Effector CD4-positive, alpha-beta T cell (primary cell): ENCODE measurements at regions not wholly inside any gene's neighbourhood (a gene's known extent, or its start where the extent isn't known, plus 50 kb on each side); places are given as distances from the start of the nearest gene placed in this dataset.
"Not testable (repeated sequence)": the region's sequence is repeated elsewhere in the genome, so short reads cannot be mapped to it uniquely, and the experiment has no call there.

ENCODE experiments used
- DNase-seq: peaks from one replicate; pipeline ENCODE4 v3.0.0-alpha.2; 2020

GRCh38 chr20:51305316-51306052 is 237.0 kb downstream of the NFATC2 start:
- no peak for DNase-seq

DNA sequence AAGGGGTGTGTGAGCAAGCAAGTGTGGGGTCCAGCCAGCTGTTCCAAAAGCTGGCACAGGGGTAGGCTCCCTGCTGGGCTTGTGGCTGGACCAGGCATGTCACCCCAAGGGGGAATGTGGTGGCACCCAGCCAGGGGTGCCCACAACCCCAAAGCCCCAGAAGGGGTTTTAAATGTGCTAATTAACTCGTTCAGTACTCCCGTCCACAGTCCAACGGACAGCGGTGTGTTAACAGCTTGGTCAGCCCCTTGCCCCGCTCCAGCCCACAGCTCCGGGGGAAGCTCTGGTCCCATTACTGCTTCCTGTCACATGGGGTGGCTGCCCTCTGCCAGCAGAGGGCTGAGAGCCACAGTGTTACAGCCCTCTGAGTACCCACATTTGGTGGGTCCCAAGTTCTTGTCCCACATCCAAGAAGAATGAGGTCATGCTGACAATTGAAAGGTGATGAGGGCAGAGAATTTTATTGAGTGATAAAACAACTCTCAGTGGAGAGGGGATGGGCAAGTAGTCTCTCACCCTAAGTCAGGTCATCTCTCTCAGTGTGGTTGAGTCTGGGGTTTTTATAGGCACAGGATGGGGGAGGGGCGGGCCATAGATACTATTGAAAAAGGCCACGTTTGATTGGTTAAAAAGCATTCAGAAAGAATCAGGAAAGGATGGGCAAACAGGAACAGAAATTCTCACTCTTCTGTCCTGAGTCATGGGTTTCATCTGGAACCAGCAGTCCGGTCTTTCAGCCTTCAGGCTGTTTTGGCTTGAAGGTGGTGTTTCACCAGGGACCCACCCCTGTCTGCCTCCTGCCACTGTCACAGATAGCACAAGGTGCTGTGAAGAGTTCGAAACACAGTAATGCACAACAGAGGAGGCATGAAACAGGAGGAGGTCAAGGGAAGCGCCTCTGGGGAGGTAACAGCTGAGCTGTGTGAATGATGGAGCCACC is 238.5 kb downstream of the NFATC2 start:
- DNase-seq, result no peak

- no peak for DNase-seq
Measured at GRCh38 chr20:51301026-51301425, 241.5 kb downstream of the NFATC2 start.

DNA sequence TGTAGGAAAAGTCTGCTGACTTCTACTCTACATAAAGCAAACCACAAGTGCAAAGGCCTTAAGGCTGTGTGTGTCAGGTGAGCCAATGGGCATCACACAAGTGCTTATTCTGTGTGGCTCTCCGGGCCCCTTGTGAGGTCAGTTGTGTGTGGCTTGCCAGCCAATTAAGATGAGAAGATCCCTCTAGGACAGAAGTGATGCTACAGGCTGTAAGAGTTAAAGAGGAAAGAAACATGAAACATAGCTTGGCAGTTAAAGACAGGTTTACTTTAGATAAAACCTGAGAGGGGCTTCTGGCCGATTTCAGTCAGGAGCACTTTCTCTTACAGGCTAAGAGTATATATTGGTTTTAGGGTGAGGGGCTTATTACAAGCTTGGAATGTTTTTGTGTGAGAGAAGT is 242.4 kb downstream of the NFATC2 start:
- DNase-seq, result no peak

DNA sequence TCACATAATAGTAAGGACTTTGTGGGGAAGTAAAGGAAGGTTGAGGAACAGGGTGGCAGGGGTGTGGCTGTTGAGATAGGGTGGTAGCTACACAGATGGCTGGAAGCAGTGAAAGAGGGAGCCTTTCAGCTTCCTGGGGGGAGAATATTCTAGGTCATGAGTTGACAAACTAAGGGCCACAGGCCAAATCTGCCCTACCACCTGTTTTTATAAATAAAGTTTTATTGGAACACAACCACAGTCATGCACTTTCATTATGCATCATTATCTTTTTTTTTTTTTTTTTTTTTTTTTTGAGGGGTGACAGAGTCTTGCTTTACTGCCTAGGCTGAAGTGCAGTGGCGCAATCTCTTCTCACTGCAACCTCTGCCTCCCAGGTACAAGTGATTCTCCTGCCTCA is 243.1 kb downstream of the NFATC2 start:
- DNase-seq, result no peak

DNA sequence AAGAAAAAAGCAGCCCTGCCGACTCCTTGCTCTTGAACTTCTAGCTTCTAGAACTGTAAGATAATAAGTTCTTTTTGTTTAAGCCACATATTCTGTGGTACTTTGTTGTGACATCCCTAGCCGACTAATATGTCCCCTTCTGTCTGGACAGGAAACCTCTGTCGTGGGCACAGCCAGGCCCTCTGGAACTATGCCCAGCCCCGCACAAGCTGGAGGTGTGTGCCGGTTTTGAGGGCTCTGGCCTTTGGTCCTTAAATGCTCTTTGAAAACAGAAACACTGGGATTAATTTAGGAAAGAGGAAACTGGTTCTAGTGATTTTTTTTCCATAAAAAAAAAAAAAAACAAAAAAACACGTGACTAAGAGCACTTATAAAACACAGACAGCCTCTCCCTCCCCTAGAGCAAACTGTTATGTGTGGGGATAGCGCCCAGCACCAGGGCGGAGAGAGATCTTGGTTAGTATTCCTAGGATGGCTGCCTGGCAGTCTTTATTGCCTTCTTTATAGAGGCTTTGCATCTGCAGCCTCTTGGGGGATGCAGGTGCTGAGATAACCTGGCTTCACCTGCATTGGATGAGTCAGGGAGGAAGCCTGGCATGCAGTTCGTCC is 244.3 kb downstream of the NFATC2 start:
- no peak for DNase-seq

- no peak for DNase-seq
Measured at GRCh38 chr20:51287628-51288413, 254.7 kb downstream of the NFATC2 start.

DNA sequence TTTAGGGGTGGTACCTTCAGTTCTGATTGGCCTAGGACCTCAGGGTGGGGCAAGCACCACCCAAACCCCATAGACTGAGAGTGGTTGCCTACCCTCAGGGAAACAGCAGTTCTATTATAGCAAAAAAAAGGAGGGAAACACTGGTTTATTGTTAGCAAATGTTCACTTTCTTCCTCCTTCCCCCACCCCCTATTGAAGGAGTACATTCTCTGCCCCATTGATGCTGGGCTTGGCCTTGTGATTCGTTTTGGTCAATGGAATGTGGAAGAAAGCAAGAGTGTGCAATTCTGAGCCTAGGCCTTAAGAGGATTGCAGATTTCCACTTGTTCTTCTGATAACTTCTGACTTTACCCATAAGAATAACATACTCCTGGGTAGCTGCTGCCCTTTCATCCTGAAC is 255.8 kb downstream of the NFATC2 start:
- no peak for DNase-seq

DNA sequence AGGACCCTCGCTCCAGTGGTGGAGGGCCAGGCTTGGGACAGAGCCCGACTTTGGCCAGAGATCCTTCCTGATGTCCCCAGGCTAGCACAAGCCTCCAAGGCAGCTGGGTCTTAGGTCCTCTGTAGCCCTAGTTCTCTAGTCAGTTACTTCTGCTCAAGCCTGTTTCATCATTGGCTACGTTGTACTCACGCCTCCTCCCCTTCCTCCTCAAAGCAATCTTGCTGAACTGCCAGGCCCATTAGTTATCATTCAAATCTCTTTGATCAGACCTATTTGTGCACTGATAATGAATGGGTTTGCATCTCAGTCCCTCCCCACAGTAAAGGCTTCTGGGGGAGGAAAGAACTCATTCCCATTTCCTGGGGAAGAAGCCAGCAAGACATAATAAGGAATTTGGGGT is 256.8 kb downstream of the NFATC2 start:
- no peak for DNase-seq

- no peak for DNase-seq
Measured at GRCh38 chr20:51284871-51285270, 257.6 kb downstream of the NFATC2 start.

DNA sequence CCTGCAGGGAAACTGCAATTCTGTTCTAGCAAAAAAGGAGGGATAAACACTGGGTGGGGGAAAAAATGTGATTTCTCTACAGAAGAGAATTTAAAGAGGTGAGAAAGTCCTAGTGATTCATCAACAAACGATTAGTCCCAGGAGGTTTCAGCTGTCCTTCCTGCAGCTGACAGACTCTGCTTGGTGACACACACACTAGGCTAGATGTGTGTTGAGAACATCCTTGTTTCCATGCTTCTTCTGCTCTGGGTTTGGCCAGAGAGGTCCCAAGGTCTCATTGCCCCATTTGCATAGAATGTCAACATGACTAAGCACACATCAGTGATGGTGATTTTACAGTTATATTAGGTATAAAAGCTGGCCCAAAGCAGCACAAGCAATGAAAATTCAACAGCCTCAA is 258.3 kb downstream of the NFATC2 start:
- no peak for DNase-seq

GRCh38 chr20:51281521-51281920 is 258.6 kb upstream of the KCNG1 start:
- DNase-seq, result no peak

DNA sequence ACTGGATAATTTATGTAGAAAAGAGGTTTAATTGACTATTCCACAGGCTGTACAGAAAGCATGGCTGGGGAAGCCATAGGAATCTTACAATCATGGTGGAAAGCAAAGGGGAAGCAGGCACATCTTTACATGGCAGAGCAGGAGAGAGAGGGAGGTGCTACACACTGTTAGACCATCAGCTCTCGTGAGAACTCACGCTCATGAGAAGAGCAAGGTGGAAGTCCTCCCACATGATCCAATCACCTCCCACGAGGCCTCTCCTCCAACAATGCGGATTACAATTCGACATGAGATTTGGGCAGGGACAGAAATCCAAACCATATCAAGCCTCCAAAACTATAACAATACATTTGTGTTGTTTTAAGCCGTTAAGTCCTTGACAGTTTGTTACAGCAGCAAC is 257.1 kb upstream of the KCNG1 start:
- no peak for DNase-seq

DNA sequence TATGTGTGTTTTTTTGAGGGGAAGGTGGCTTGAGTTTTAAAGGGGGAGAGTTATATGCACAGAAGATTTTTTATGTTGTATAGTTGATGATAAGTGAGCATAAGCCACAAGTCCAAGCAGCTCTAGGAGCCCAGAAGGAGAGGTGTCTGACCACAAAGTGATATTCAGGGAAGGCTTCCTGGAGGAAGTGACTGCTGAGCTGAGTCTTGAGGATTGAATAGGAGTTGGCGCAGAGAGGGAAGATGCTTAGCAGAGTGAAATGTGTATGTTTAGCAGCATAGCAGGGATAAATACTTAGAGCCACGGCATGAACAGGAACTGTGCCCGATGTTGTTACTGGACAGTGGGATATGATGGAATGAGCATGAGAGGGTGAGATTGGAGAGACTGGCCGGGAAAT is 255.1 kb upstream of the KCNG1 start:
- no peak for DNase-seq

- DNase-seq, result no peak
Measured at GRCh38 chr20:51276296-51276695, 253.4 kb upstream of the KCNG1 start.

DNA sequence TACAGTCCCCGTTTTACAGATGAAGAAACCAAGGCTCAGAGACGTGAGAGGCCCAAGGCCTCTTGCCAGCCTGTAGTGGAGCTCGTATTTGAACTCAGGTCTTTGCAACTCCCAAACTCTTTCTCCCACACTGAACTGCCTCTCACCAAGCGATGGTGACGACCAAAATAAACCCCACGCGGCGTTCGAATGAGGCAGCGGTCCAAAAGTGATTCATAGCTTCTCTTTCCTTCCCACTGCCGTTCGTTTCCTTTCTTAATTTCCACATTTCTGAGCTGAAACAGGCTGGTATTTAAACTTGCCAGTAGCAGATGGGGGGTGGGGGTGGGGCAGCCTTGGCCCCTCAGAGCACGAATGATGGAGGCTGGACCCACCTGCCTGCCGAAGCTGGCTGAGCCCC is 252.9 kb upstream of the KCNG1 start:
- DNase-seq, result no peak

GRCh38 chr20:51275181-51275580 is 252.3 kb upstream of the KCNG1 start:
- no peak for DNase-seq

GRCh38 chr20:51272401-51272800 is 249.5 kb upstream of the KCNG1 start:
- no peak for DNase-seq

GRCh38 chr20:51271931-51272330 is 249.0 kb upstream of the KCNG1 start:
- no peak for DNase-seq

- not testable (repeated sequence) for DNase-seq
Measured at GRCh38 chr20:51271289-51271688, 248.4 kb upstream of the KCNG1 start.

DNA sequence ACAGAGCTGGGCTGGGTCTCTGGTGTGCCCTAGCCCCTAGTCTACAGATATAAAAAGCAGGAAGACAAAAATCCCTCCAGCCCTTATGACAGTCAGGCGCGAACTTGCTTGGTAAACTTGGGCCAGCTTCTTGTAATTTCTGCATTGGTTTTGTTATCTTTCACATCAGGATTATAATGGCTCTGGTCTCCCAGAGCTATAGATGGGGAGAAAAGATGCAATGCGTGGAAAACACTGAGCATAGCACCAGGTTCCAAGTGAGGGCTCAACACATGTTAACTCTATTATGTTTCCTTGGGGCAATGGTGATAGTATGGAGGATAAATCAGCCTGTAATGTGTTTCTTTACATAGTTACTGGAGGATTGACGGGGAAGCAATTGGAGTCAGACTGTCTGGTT is 246.8 kb upstream of the KCNG1 start:
- no peak for DNase-seq

- DNase-seq, result no peak
Measured at GRCh38 chr20:51267679-51268078, 244.8 kb upstream of the KCNG1 start.

DNA sequence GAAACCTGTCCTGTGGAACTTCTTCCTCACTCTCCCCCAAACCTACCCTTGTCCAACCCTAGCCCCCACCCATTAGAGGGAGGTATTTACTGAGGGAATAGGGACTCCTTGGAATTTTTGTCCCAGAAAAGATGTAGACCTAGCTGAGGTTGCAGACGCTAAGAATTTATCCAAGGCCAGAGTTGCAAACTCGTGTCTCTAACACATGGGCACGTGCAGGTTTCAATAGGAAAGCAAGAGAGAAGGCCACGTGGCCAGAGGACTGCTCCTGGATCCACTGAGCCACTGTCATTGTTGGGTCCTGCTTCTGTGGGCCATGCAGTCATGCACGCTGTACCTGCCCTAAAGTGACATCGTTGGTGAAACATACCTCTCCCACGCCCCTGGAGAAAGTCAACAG is 243.4 kb upstream of the KCNG1 start:
- no peak for DNase-seq
